ENCODE measurements at regions not wholly inside any gene's neighbourhood (a gene's known extent, or its start where the extent isn't known, plus 50 kb on each side); places are given as distances from the start of the nearest gene placed in this dataset.

DNA sequence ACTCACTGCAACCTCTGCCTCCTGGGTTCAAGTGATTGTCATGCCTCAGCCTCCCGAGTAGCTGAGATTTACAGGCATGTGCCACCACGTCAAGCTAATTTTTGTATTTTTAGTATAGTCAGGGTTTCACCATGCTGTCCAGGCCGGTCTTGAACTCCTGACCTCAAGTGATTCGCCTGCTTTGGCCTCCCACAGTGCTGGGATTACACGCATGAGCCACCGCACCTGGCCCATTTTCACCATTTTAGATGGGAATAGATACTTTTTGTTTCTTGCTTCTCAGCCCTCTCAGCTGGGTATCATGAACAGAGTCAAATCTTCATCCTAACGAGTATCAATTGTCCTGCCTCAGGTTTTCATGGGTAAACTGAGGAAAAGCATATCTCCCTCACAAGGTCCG lies 235.0 kb downstream of the CDC5L start:
- Mint-ChIP-seq H3K4me1 (ENCODE audit: low read depth) (no peaks in the 10 kb centered on the region), H3K9me3 (no peaks in the 10 kb centered on the region), H3K36me3 (ENCODE audit: insufficient read depth) (no peaks in the 10 kb centered on the region), H3K4me3 (no peak overlapping the region), H3K27me3 (ENCODE audit: low read depth) (no peaks in the 10 kb centered on the region)
- ATAC-seq (no peak), DNase-seq (no peak)

GRCh38 chr6:44622956-44623355 lies 235.4 kb downstream of the CDC5L start:
- Mint-ChIP-seq H3K36me3 (ENCODE audit: insufficient read depth) (no peaks in the 10 kb centered on the region), H3K4me1 (ENCODE audit: low read depth) (no peaks in the 10 kb centered on the region), H3K9me3 (no peaks in the 10 kb centered on the region), H3K4me3 (no peak overlapping the region), H3K27me3 (ENCODE audit: low read depth) (no peaks in the 10 kb centered on the region)
- DNase-seq, result no peak
- ATAC-seq, result no peak

GRCh38 chr6:44624226-44624625 lies 236.7 kb downstream of the CDC5L start:
- no peaks in the 10 kb centered on the region for H3K36me3 Mint-ChIP-seq (ENCODE audit: insufficient read depth)
- H3K4me1 Mint-ChIP-seq (ENCODE audit: low read depth), result no peaks in the 10 kb centered on the region
- no peak overlapping the region for H3K4me3 Mint-ChIP-seq
- no peaks in the 10 kb centered on the region for H3K9me3 Mint-ChIP-seq
- peaks cover 5% of the 10 kb centered on the region for H3K27me3 Mint-ChIP-seq (ENCODE audit: low read depth)
- DNase-seq, result no peak
- ATAC-seq, result no peak

DNA sequence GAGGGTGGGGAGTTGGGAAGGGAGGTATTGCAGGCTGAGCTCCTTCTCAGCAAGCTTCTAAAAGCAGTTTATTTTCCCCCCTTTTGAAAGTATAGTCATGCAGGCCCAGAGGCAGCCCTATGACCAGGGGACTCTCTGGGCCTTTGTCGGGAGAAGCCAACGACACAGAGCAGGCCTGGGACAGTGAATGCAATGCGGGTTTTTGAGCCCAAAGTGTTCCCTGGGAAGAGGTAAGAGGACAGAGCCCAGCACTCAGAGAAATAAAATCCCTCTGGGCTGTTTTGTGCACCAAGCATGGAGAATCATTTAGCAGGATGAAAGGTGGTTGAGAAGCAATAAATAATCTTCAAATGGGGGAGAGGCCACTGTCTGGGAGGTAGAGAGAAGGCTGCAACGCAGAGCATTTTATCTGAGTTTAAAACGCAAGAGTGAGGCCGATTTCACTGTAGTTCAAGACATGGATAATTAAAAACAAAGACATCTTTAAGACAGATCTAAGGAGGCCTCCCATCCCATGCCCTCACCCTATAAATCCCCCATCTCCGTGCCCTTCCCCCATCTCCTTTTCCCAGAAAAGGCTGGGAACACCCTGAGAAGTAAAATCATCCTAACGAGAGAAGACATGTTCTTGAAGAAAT lies 237.5 kb downstream of the CDC5L start:
- H3K4me3 Mint-ChIP-seq, result no peak overlapping the region
- ATAC-seq (no peak), DNase-seq (no peak)
- H3K9me3 Mint-ChIP-seq, result no peaks in the 10 kb centered on the region
- peaks cover 6% of the 10 kb centered on the region for H3K27me3 Mint-ChIP-seq (ENCODE audit: low read depth)
- no peaks in the 10 kb centered on the region for H3K36me3 Mint-ChIP-seq (ENCODE audit: insufficient read depth)
- no peaks in the 10 kb centered on the region for H3K4me1 Mint-ChIP-seq (ENCODE audit: low read depth)

- Mint-ChIP-seq H3K27me3 (ENCODE audit: low read depth) (peaks cover 6% of the 10 kb centered on the region), H3K4me1 (ENCODE audit: low read depth) (no peaks in the 10 kb centered on the region), H3K9me3 (no peaks in the 10 kb centered on the region), H3K4me3 (no peak overlapping the region), H3K36me3 (ENCODE audit: insufficient read depth) (no peaks in the 10 kb centered on the region)
- ATAC-seq, result no peak
- no peak for DNase-seq
These were observed 238.5 kb downstream of the CDC5L start for GRCh38 chr6:44625996-44626395.

GRCh38 chr6:44626616-44627015 lies 239.1 kb downstream of the CDC5L start:
- no peaks in the 10 kb centered on the region for H3K9me3 Mint-ChIP-seq
- peaks cover 10% of the 10 kb centered on the region for H3K27me3 Mint-ChIP-seq (ENCODE audit: low read depth)
- DNase-seq, result no peak
- ATAC-seq, result no peak
- H3K36me3 Mint-ChIP-seq (ENCODE audit: insufficient read depth), result no peaks in the 10 kb centered on the region
- no peak overlapping the region for H3K4me3 Mint-ChIP-seq
- no peaks in the 10 kb centered on the region for H3K4me1 Mint-ChIP-seq (ENCODE audit: low read depth)

- DNase-seq, result no peak
- no peak overlapping the region for H3K4me3 Mint-ChIP-seq
- H3K36me3 Mint-ChIP-seq (ENCODE audit: insufficient read depth), result no peaks in the 10 kb centered on the region
- peaks cover 10% of the 10 kb centered on the region for H3K27me3 Mint-ChIP-seq (ENCODE audit: low read depth)
- H3K9me3 Mint-ChIP-seq, result no peaks in the 10 kb centered on the region
- H3K4me1 Mint-ChIP-seq (ENCODE audit: low read depth), result no peaks in the 10 kb centered on the region
- no peak for ATAC-seq
These were observed 239.8 kb downstream of the CDC5L start for GRCh38 chr6:44627091-44627882.

DNA sequence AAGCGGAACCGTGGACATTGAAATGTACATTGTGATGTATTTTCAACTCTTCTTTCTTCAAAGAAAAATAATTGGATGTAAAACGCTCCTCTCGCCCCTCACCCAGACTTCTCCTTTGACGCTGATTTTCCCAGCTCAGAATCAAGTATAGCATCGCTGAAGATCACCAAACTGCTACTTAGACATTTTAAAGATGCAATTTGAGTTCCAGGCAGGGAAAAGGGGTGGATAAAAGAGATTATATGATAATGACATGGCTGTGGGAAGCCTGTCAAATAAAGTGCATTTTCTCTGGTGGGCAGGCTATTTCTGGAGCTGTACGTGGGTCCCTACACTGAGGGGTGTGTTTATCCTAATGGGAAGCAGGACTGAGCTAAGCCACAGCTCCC lies 240.4 kb downstream of the CDC5L start:
- ATAC-seq, result no peak
- Mint-ChIP-seq H3K9me3 (no peaks in the 10 kb centered on the region), H3K27me3 (ENCODE audit: low read depth) (peaks cover 10% of the 10 kb centered on the region), H3K4me1 (ENCODE audit: low read depth) (no peaks in the 10 kb centered on the region), H3K36me3 (ENCODE audit: insufficient read depth) (no peaks in the 10 kb centered on the region), H3K4me3 (no peak overlapping the region)
- no peak for DNase-seq

DNA sequence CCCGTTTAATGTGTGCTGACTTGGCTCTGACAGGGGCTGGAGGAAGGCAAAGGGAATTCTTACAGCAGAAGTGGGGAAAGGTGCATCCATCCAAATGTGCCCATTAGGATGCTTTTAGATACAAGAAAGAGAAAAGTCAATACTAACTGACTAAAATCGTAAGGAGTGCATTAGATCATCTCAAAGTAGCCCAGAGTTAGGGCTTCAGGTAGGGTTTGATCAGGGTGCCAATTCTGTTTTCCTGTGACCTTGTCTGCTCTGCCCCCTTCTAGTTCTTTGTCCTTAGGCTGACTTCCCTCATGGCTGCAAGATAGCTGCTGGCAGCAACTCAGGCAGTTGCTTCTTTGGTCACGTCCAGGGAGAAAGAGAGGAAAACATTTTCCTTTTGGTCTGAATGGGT lies 240.8 kb downstream of the CDC5L start:
- H3K27me3 Mint-ChIP-seq (ENCODE audit: low read depth), result peaks cover 10% of the 10 kb centered on the region
- no peaks in the 10 kb centered on the region for H3K4me1 Mint-ChIP-seq (ENCODE audit: low read depth)
- H3K4me3 Mint-ChIP-seq, result no peak overlapping the region
- H3K36me3 Mint-ChIP-seq (ENCODE audit: insufficient read depth), result no peaks in the 10 kb centered on the region
- H3K9me3 Mint-ChIP-seq, result no peaks in the 10 kb centered on the region
- ATAC-seq (no peak), DNase-seq (no peak)

DNA sequence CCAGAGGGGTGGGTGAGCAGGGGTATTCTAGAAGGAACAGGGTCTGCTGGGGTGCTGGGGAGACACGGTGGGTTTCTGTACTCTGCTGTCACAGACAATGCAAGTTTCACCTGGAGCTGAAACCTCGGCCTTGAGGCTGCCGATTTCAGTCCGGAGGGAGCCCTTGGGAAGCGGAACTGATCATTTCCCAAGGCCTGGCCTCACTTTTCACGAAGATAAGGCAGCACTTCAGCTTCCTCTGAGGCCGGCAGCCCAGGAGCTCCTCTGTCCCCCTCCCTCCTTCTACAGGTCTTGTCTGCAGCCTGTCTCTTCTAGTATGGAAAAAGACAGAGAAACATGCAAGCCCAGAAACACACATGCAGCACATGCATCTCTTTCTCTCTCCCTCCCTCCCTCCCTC lies 242.1 kb downstream of the CDC5L start:
- H3K9me3 Mint-ChIP-seq, result no peaks in the 10 kb centered on the region
- no peaks in the 10 kb centered on the region for H3K4me1 Mint-ChIP-seq (ENCODE audit: low read depth)
- H3K36me3 Mint-ChIP-seq (ENCODE audit: insufficient read depth), result no peaks in the 10 kb centered on the region
- H3K4me3 Mint-ChIP-seq, result no peak overlapping the region
- no peak for ATAC-seq
- DNase-seq, result no peak
- H3K27me3 Mint-ChIP-seq (ENCODE audit: low read depth), result peaks cover 12% of the 10 kb centered on the region

- DNase-seq (no peak), ATAC-seq (peak; percentile 51 to 64)
- Mint-ChIP-seq H3K4me3 (no peak overlapping the region), H3K4me1 (ENCODE audit: low read depth) (no peaks in the 10 kb centered on the region), H3K36me3 (ENCODE audit: insufficient read depth) (no peaks in the 10 kb centered on the region), H3K9me3 (no peaks in the 10 kb centered on the region), H3K27me3 (ENCODE audit: low read depth) (peaks cover 12% of the 10 kb centered on the region)
These were observed 242.9 kb downstream of the CDC5L start for GRCh38 chr6:44630125-44631028.

- Mint-ChIP-seq H3K9me3 (no peaks in the 10 kb centered on the region), H3K4me1 (ENCODE audit: low read depth) (no peaks in the 10 kb centered on the region), H3K27me3 (ENCODE audit: low read depth) (peaks cover 14% of the 10 kb centered on the region), H3K4me3 (no peak overlapping the region), H3K36me3 (ENCODE audit: insufficient read depth) (no peaks in the 10 kb centered on the region)
- DNase-seq, result no peak
- ATAC-seq, result no peak
These were observed 244.5 kb downstream of the CDC5L start for GRCh38 chr6:44631968-44632367.

GRCh38 chr6:44634321-44634720 lies 246.8 kb downstream of the CDC5L start:
- peaks cover 8% of the 10 kb centered on the region for H3K27me3 Mint-ChIP-seq (ENCODE audit: low read depth)
- H3K4me1 Mint-ChIP-seq (ENCODE audit: low read depth), result no peaks in the 10 kb centered on the region
- H3K36me3 Mint-ChIP-seq (ENCODE audit: insufficient read depth), result no peaks in the 10 kb centered on the region
- H3K4me3 Mint-ChIP-seq, result no peak overlapping the region
- no peak for DNase-seq
- no peaks in the 10 kb centered on the region for H3K9me3 Mint-ChIP-seq
- ATAC-seq, result no peak

DNA sequence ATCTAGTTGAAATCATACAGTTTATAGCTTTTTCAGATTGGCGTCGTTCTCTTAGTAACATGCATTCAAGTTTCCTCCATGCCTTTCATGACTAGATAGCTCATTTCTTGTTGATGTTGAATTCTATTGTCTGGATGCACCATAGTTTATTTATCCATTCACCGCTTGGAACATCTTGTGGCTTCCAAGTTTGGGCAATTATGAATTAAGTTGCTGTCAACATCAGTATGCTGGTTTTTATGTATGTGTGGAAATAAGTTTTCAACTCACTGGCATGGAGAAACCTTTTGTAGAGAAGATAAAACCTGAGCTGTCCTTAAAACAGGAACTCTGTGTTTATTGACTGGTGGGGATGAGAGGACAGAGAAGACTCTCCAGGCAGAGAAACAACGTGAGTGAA lies 248.0 kb downstream of the CDC5L start:
- Mint-ChIP-seq H3K9me3 (no peaks in the 10 kb centered on the region), H3K36me3 (ENCODE audit: insufficient read depth) (no peaks in the 10 kb centered on the region), H3K4me1 (ENCODE audit: low read depth) (peaks cover 2% of the 10 kb centered on the region), H3K27me3 (ENCODE audit: low read depth) (peaks cover 8% of the 10 kb centered on the region), H3K4me3 (no peak overlapping the region)
- DNase-seq (no peak), ATAC-seq (no peak)
